ENCODE measurements at regions not wholly inside any gene's neighbourhood (a gene's known extent, or its start where the extent isn't known, plus 50 kb on each side); places are given as distances from the start of the nearest gene placed in this dataset.

DNA sequence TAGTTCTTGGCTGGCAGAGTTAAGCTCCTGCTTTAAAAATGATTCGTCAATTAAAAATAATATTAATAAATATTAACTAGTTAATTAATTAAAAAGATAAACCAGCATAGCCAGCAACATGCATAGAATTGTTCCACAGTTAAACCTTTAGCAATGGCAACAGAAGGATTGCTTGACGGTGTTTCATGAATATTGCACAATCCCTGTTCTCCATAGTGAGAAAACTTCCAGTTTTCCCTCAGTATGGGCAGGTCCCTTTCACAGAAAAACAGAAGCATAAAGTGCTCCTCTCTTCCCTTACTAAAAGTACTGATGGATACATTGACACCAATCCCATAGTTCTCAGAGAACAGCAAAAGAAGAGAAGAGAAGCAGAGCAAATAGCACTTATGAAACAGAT, 71.4 kb upstream of the CAST start:
- TF ChIP-seq, protein P1, sequence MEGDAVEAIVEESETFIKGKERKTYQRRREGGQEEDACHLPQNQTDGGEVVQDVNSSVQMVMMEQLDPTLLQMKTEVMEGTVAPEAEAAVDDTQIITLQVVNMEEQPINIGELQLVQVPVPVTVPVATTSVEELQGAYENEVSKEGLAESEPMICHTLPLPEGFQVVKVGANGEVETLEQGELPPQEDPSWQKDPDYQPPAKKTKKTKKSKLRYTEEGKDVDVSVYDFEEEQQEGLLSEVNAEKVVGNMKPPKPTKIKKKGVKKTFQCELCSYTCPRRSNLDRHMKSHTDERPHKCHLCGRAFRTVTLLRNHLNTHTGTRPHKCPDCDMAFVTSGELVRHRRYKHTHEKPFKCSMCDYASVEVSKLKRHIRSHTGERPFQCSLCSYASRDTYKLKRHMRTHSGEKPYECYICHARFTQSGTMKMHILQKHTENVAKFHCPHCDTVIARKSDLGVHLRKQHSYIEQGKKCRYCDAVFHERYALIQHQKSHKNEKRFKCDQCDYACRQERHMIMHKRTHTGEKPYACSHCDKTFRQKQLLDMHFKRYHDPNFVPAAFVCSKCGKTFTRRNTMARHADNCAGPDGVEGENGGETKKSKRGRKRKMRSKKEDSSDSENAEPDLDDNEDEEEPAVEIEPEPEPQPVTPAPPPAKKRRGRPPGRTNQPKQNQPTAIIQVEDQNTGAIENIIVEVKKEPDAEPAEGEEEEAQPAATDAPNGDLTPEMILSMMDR (IDR thresholded peaks at IDR 0.05; ENCODE audit: low read length) = no peak
- TF ChIP-seq EZH2 (IDR thresholded peaks at IDR 0.05; ENCODE audit: borderline replicate concordance, low read length) = no peak

Data from OCI-LY1 (cell line).